GM19468 (cell line): ENCODE measurements at regions not wholly inside any gene's neighbourhood (a gene's known extent, or its start where the extent isn't known, plus 50 kb on each side); places are given as distances from the start of the nearest gene placed in this dataset.

Source experiments
- ATAC-seq: cut with Tn5 transposase; IDR thresholded peaks from one replicate; pipeline ENCODE4 v1.9.1; 2021; ENCODE audit warnings: mild to moderate bottlenecking, moderate library complexity, moderate number of reproducible peaks; ENCODE audit not compliant: unreplicated experiment; ENCODE audit errors: extremely low read depth

DNA sequence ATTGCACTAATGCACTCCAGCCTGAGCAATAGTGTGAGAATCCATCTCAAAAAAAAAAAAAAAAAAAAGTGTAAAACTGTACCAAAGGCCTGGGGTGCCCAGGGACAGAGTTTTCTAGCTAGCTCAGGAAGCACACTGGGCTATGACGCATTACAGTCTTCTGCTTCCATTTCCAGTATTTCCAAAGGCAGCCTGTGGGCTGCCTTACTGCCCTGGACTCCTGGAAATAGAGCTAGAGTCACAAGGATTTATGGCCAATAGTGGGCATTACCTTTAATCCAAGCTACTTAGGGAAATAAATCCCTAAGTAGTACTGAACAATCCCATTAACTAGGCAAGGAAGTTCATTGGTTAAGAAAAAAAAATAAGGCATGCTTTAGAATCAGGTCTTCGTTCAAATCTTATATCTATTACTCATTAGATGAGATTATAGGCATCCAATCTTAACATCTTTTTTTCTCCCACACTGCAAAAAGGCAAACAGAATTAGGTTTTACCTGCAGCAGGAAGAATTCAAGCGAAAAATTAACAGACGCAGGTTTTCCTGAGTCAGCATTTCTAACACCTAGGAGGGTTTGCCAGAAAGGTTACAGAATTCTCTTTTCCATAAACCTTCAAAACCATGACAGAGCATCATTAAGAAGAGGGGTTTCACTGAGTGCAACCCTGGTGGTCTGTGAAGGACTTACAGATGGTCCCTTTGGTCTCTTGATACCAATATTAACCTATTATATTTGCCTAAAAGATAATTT is 85.6 kb upstream of the CCDC112 start:
- ATAC-seq: no peak

DNA sequence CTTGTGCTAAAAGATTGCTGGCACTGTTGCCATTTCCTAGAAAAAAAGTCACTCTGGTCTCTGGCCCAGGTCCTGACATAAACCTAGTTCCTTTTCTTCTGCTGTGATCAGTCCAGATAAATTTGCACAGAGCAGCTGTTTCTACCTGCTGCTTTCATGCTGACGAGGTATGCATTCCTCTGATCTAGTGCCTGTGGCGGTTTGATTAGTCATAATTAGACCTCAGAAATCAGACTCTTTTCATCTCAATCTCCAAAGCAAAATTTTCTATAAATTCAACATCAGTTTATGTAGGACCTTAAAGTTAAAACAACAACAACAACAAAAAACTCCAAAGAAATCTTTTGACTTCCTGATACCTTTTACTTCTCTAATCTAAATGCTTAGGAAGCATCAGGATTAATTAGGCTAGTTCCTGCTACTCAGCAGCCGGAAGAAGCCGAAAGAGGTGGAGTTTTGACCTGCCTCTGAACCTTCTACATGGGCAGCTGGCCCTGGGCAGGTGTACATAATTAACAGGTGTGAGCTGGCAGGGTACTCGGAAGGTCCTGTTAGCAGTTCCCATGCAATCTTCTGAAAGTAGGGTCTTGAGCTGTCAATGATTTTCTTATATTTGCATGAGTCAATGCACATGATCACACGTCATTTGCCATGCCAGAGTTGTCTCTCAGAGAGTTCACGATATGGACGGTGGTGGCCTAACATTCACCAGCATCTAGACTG is 83.3 kb upstream of the CCDC112 start:
- peak; percentile 66 for ATAC-seq

DNA sequence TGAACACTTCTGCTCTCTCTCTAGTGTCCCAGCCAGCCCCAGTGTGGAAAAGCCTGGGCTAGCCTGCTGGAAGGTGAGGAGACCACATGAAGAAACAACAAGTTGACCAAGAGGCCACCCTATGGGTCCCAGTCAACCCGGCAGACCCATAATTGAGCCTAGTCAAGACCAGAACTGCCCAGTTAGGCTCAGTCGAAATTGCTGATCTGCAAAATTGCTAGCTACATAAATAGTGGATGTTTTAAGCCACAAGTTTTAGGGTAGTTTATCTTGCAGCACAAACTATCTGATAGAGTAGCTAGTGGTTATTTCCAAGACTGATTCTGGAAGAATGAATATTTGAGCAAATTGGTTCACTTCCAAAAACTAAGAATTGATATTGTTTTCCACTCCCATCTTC is 82.3 kb upstream of the CCDC112 start:
- no peak for ATAC-seq

DNA sequence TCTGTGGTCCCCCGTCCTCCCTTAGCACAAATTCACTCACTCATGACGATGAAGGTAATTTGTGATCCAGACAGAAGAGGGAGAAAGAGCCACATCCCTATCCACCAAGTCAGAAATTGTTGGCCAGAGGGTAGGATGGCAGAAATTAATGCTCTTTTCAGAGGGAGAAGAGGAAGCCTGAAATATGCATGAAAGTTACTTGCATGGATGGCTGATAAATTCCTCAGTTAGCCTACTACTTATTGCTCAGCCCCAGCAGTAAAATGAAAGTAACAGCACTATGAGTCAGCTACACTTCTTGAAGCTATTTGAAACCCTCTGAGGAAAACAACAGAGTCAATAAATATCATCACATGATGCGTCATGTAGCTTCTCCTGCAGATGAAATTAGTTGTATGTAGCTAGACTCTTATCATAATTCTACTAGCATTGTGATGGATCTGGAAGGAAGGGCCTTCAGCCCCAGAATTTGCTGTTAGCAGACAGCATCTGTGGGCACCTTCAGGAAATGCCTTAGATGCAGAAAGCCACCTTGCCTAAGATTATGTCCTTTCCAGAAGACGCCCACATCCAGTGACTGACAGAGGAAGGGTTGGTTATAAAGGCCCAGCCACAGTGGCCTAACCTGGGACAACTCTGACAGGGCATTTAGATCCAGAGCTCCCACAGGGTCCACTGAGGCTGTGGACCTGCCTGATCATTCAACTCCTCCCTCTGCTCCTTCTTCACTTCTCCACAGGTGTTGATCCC is 81.2 kb upstream of the CCDC112 start:
- no peak for ATAC-seq

DNA sequence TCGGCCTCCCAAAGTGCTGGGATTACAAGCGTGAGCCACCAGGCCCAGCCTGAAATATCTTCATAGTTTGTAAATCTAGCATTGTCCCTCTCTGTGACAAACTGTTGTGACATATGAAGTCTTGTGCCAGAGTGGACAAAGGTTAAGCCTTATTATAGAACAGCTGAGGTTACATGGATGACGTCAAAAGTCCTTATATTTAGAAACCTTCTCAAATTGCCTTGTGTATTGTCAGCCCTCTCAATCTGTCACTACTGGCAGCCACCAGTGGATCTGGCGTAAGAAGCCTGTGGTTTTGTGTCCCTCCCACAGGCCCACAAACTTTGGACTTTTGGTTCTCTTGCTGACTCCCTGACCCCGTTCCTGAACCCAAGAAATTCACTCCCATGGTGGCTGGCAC is 79.4 kb upstream of the CCDC112 start:
- no peak for ATAC-seq

DNA sequence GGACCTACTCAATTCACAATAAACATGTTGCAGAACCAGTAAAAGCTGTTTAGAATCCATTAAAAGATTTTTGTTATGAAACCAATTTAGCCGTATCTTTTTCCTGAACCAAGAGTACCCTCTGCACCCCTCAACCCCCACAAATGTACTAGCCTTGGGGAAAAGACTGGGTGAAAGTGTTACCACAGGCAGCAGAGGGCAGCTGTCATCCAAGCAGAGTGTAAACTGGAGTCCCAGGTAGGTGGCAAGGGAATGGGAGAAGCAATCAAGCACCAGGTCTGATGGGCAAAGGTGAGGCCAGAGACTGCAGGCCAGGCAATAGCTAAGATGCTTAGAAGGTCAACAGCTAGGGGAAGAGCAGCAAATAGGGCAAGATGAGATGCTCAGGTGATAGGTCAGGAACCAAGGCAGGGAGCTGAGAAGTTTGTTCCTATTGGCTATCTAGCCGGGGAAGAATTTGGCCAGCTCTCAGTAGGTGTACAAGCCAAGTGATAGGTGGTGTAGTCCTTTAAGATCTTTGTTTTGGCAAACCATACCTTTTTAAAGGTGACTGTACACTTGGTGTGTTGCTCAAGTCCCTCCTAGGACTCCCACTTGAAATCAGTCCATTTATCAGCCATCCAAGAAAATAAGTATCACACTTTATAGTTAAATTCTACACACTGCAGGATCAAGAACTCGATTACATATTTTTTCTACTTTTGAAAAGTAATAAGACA is 77.8 kb upstream of the CCDC112 start:
- no peak for ATAC-seq

DNA sequence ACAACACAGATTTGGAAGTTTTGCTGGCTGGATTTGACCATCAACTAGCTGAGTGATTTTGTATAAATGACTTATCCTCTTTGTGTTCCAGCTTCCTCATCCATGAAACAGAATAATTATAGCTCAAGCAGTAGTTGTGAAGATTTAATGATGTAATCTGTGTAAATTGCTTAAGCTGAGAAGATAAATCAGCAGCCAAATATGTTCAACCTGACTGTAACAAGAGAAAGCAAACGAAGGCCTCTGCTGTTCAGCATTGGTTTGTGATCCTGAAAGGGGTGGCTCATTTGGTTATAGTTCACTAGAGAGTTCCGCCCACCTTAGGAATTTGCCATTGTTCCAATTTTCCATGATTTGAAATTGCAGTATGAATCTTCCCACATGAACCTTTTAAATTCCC is 75.7 kb upstream of the CCDC112 start:
- ATAC-seq: no peak

DNA sequence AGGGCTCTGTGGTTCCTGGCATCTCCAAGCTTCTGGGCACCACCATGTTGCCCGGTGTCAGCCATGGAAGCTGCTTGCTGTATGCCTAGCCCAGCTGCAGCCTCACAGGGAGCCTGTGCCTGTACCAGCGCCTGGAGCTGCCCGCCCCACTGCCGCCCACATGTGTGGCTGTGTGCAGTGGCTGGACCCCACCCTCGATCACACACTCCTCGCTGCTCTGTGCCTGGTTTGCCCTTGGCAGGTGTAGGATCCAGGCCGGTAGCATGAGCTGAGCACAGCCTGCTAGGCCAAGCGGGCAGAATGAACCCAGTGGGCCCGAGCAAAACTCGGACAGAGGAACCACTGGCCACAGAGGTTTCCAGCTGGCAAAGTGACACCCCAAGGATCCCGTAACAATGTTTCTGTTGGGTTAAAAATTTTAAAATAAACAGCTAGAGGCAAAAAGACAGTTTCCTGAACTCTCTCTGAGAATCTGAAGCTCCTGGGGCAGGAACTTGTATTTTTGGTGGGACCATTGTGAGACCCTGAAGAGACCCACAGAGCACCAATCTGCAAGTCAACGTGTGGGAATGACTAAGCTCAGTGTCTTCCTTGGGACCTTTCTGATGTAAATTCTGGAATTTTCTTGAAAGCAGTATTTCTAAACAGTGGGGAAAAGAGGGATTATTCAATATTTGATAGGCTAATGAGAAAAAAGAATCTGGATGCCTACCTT is 73.1 kb upstream of the CCDC112 start:
- no peak for ATAC-seq

DNA sequence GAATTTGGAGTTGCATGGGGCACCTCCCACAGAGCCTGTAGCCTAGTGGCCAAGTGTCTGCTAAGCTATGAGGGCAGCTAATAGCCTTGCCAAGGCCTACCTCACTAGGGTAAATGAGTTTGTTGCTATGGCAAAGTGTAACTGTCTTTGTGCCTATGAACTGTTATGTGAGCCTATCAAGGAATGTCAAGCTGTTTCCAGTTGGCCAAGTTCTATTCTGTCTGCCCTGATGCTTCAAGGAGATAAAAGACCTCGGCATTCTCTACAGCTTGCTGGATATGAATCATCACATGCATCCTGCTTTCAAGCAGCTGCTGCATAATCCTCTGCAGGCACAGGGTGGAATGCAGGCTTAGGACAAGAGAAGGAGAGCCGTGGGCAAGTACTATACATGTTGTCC is 69.8 kb upstream of the CCDC112 start:
- ATAC-seq: no peak

DNA sequence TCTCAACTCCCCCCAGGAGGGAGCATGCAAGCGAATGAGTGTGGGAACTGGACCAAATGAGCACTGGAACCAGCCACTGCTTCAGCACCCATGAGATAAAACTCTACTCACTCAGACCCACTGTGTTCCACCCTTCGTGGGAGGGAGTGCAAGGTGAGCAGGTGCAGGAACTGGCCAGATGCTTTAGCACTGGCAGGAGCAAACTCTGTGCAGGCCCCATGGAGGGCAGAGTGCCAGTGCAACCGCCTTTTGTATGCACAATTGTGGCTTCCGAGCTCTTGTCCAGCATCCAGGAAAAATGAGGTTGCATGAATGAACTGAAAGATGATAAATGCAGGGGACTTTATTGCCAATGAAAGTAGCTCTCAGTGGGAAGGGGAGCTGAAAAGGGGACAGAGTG is 67.4 kb upstream of the CCDC112 start:
- no peak for ATAC-seq

DNA sequence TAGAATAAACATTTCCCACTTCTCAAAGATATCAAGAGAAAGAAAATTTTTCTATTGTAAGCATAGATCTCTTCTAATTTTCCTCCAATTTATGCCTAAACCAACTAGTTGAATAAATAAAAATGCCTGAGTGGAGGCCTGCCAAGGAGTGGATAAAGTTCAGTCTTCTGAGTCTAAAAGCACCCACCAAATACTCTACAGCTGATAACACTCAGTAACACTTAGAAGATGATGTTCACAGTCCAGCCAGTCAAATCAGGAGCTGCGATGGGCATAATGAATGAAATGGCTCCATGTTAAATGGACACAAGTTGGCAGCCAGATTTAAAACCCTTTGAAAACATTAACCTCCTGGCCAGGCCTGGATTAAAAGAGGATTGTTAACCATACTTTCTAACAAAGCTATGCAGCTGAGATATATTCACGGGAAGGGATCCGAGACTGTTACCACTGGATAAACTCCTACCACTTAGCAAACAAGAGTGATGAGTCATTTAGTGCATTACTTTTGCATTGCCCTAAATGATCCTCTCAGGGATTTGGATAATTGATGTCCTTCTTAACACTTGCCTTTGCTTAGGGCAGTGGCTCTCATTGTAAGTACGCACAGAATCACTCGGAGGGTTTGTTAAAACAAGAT is 63.7 kb upstream of the CCDC112 start:
- ATAC-seq: no peak

DNA sequence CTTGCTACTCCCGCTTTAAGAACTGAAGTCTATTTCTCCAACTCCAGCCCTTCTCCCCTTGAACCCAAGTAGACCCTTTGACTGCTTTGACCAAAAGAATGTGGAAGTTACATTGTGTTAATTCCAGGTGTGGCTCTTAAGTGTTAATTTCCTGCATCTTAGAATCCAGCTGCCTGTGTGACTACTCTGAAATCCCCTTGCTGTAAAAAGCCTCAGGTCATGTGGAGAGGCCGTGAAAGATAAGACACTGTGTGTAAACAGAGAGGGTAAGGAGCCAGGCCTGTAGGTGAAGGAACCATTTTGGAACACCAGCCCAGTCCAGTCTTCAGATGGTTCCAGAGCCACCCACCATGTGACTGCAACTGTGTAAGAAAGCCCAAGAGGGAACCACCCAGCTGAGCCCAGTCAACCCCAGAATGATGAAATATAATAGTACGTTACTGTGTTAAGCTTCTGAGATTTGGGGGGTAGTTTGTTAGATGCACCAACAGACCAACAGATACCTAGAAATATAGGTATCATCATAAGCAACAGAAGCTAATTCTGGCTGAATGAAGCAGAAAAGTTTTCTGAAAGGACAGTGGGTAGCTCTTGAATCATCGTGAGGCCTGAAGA is 59.4 kb upstream of the CCDC112 start:
- no peak for ATAC-seq

DNA sequence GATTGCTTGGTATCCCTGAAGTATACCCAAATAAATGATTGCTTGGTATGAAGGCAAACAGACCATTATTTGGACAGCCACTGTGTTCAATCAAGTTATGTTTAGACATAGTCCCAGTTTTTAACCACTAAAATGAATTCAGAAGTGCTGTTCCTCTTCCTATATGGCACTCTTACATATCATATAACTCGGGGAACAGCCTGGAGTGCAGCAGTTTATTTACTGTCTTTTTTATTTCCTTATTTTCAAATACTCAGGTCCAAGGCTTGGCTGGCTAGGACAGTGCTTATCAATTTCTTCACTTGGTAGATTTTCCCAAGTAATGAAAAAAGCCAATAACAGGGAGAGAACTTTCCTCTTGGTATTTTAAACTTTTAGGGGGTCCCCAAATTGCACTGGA is 58.6 kb upstream of the CCDC112 start:
- no peak for ATAC-seq

DNA sequence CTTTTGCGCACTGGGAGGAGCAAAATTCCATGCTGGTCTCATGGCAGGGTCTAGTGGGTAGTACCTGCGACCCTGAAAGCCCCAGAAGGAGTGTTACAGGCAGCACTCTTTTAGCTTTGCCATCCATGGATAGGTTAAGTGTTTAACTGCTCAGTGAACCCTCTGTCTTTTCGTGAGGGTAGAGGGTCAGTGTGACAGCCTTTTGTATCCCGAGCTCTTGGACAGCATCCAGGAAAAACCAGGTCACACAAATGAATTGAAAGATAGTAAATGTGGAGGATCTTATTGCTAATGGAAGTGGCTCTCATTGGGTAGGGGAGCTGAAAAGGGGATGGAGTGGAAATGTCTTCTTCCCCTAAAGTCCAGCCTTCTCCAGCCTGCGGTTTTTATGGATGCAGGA is 57.8 kb upstream of the CCDC112 start:
- ATAC-seq: no peak

DNA sequence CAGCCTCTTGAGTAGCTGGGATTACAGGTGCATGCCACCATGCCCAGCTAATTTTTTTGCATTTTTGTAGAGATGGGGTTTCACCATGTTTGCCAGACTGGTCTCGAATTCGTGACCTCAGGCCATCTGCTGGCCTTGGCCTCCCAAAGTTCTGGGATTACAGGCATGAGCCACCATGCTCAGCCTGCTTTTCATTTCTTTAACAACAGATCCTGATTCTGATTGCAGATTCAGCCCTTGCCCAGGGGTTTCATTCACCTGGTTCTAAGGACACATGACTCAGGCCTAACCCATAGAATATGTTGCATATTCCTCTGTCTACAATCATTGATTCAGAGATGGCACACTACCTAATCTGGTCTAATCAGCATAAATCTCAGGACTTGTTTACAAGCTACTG is 56.1 kb upstream of the CCDC112 start:
- no peak for ATAC-seq

DNA sequence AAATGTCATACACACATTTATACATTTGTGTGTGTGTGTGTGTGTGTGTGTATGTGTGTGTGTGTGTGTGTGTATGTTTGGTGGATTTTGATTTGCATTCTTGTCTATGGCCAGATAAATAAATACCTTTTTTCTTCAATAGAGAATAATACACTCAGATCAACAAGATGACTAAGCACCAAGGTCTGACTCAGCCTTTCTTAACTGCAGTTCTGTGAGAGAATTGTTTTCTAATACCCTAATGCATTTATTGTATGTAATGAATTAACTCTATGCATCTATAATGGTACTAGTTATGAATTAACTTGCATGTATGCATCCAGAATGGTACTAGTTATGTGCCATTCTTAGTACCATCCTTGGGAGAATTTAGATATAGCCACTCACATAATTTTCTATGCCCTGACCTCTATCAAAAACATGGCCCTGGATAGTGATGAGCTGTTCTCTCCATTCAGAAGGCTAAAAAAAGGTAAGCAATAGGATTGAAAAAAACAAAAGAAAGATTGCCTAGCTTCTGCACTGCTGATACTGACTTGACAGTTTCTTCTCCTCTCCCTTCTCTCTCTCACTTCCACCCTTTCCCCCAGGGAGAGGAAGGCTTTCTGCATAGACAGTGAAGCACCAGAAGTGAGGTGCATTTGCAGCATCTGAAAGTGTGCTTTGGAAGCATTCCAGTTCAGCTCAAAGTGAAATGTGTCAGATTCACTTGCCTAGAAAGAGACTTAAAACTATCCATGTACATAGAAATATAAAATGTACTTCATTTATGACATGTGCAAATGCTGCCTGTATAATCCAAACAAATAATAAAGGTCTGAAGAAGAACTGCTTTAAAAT is 55.1 kb upstream of the CCDC112 start:
- no peak for ATAC-seq

DNA sequence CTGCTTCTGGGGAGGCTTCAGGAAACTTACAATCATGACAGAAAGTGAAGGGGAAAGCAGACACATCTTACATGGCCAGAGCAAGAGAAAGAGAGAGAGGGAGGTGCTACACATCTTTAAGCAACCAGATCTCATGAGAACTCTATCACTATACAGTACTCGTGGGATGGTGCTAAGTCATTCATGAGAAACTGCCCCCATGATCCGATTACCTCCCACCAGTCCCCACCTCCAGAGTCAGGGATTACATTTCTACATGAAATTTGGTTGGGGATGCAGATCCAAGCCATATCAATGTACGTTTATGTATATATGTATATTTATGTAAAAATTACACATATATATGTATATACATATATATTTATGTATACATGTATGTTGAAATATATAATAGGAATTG is 54.4 kb upstream of the CCDC112 start:
- ATAC-seq: no peak
